PC-9 (cell line): ENCODE measurements at regions not wholly inside any gene's neighbourhood (a gene's known extent, or its start where the extent isn't known, plus 50 kb on each side); places are given as distances from the start of the nearest gene placed in this dataset.

Experiments
- BruUV-seq: library from RNA; stranded (reverse); fragments of 400-500 nt; replicated peaks from 2 replicates; lab custom pipeline; 2021; lab: Mats Ljungman, UMichigan
- CTCF ChIA-PET: fragments of 300-600 bp; sonication (Branson Sonifier 250); formaldehyde crosslinking; loops from one replicate; lab custom pipeline; 2022; ENCODE audit warnings: antibody characterized with exemption; lab: Charles Lee
- POLR2A ChIA-PET: fragments of 300-600 bp; sonication (Branson Sonifier 250); formaldehyde crosslinking; loops from one replicate; lab custom pipeline; 2022; ENCODE audit warnings: antibody characterized with exemption; ENCODE audit not compliant: unreplicated experiment; lab: Charles Lee
- DNase-seq, 2 experiments: peaks; one replicate each; pipeline versions ENCODE4 v3.0.0 to v3.0.0-alpha.2; 2015 to 2022; ENCODE audit warnings: mixed read lengths in 1 of 2
- H2AFZ ChIP-seq: fragments of 200-600 bp; sonication (generic); 2 replicates; pipeline ENCODE4 v1.8.1; 2017; ENCODE audit warnings: antibody characterized with exemption
- H3F3A ChIP-seq: fragments of 200-600 bp; sonication (generic); 2 replicates; pipeline ENCODE4 v1.8.1; 2017; ENCODE audit warnings: antibody characterized with exemption, mild to moderate bottlenecking, low read depth; ENCODE audit not compliant: insufficient read depth
- H3K27ac ChIP-seq: fragments of 200-600 bp; sonication (generic); 2 replicates; pipeline ENCODE4 v1.6.1; 2016; ENCODE audit warnings: mixed run types
- H3K27me3 ChIP-seq: fragments of 200-600 bp; sonication (generic); 2 replicates; pipeline ENCODE4 v1.6.1; 2016; ENCODE audit warnings: low read depth, mixed run types; ENCODE audit not compliant: insufficient read depth
- H3K36me3 ChIP-seq: fragments of 200-600 bp; sonication (generic); 2 replicates; pipeline ENCODE4 v1.6.1; 2016; ENCODE audit warnings: low read depth, mixed run types
- H3K4me1 ChIP-seq: fragments of 200-600 bp; sonication (generic); replicated peaks from 2 replicates; pipeline ENCODE4 v1.6.1; 2016; ENCODE audit warnings: mixed run types; ENCODE audit not compliant: insufficient read depth
- H3K4me2 ChIP-seq: fragments of 200-600 bp; sonication (generic); 2 replicates; pipeline ENCODE4 v1.6.1; 2017; ENCODE audit warnings: mixed run types
- H3K4me3 ChIP-seq: fragments of 200-600 bp; sonication (generic); 2 replicates; pipeline ENCODE4 v1.6.1; 2016; ENCODE audit warnings: mixed run types
- H3K79me2 ChIP-seq: fragments of 200-600 bp; sonication (generic); 2 replicates; pipeline ENCODE4 v1.6.1; 2017; ENCODE audit warnings: low read depth, mixed run types
- H3K9me2 ChIP-seq: fragments of 200-600 bp; sonication (generic); 2 replicates; pipeline ENCODE4 v1.8.1; 2017; ENCODE audit warnings: mild to moderate bottlenecking; ENCODE audit not compliant: insufficient read depth
- H3K9me3 ChIP-seq: fragments of 200-600 bp; sonication (generic); 2 replicates; pipeline ENCODE4 v1.8.1; 2016; ENCODE audit warnings: low read depth; ENCODE audit not compliant: insufficient read depth
- H4K20me1 ChIP-seq: fragments of 200-600 bp; sonication (generic); 2 replicates; pipeline ENCODE4 v1.8.1; 2017; ENCODE audit not compliant: insufficient read depth
- EZH2 ChIP-seq: fragments of 200-600 bp; sonication (generic); IDR thresholded peaks from 2 replicates; pipeline ENCODE4 v1.8.0; 2017; ENCODE audit warnings: antibody characterized with exemption, low read depth
- intact Hi-C: fragments of 100-400 bp; cut with micrococcal nuclease; formaldehyde crosslinking; loops from one replicate; pipeline ENCODE4 v1.10.0; 2022; ENCODE audit not compliant: unreplicated experiment
- TF ChIP-seq, protein P1 (sequence below): fragments of 200-600 bp; sonication (generic); conservative IDR thresholded peaks from 2 replicates; pipeline ENCODE4 v1.6.1; 2017; ENCODE audit warnings: mixed run types, antibody characterized with exemption, mild to moderate bottlenecking, moderate library complexity

DNA sequence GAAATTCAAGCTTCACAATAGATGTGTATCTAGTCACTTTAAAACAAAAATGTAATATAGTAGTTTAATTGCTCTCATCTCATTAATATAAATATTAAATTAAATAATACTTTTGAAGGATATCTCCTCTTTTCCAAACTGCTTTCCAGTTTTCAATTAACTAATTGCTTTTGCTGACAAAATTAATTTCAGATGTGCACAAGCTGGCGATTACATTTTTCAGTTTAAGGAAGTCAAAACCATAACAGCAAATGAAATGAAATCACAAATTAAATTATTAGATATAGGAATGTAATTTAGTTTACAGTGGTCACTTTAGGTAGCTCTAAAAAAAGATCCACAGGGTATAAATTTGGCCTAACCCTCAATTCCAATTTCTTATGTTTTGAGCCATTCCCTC, 362.1 kb downstream of the SLC6A15 start:
- no TSS peak for BruUV-seq
- intact Hi-C loops, result loop anchor here (5.0 kb wide), 1 partner anchor 47 kb away; no protein-coding TSS in a partner anchor
- Histone ChIP-seq H3K4me3 (no peak overlapping the region), H3K27me3 (no peaks in the 10 kb centered on the region), H3K4me2 (no peak overlapping the region), H3K9me3 (no peaks in the 10 kb centered on the region), H3K9me2 (no peaks in the 10 kb centered on the region), H4K20me1 (no peaks in the 10 kb centered on the region), H3K4me1 (no peaks in the 10 kb centered on the region), H3K79me2 (no peaks in the 10 kb centered on the region), H3K27ac (no peak overlapping the region), H3F3A (no peaks in the 10 kb centered on the region), H3K36me3 (no peaks in the 10 kb centered on the region), H2AFZ (no peak overlapping the region)
- no peak for DNase-seq
- CTCF ChIA-PET, result no interaction called here
- TF ChIP-seq EZH2, result no peak
- TF ChIP-seq, protein P1, sequence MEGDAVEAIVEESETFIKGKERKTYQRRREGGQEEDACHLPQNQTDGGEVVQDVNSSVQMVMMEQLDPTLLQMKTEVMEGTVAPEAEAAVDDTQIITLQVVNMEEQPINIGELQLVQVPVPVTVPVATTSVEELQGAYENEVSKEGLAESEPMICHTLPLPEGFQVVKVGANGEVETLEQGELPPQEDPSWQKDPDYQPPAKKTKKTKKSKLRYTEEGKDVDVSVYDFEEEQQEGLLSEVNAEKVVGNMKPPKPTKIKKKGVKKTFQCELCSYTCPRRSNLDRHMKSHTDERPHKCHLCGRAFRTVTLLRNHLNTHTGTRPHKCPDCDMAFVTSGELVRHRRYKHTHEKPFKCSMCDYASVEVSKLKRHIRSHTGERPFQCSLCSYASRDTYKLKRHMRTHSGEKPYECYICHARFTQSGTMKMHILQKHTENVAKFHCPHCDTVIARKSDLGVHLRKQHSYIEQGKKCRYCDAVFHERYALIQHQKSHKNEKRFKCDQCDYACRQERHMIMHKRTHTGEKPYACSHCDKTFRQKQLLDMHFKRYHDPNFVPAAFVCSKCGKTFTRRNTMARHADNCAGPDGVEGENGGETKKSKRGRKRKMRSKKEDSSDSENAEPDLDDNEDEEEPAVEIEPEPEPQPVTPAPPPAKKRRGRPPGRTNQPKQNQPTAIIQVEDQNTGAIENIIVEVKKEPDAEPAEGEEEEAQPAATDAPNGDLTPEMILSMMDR, result no peak
- POLR2A ChIA-PET, result no interaction called here

DNA sequence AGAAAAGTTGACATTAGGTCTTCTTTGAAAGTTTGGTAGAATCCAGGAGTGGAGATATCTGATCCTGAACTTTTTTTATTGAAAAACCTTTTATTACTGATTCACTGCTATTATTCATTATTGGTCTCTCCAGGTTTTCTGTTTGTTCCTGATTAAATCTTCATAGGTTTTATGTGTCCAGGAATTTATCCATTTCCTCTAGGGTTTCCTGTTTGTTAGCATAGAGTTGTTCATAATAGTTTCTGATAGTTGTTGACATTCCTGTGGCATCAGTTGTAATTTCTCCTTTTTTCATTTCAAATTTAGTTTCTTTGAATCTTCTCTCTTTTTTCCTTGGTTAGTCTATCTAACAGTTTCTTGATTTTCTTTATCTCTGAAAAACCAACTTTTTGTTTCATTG, 370.3 kb downstream of the SLC6A15 start:
- Histone ChIP-seq H3K27ac (no peak overlapping the region), H3K36me3 (no peaks in the 10 kb centered on the region), H3K4me1 (no peaks in the 10 kb centered on the region), H3K79me2 (no peaks in the 10 kb centered on the region), H3K9me3 (no peaks in the 10 kb centered on the region), H4K20me1 (no peaks in the 10 kb centered on the region), H3K4me3 (no peak overlapping the region), H3K9me2 (0 out of 2 replicates have a peak, but pooled peaks cover 4% of the 10 kb centered on the region), H3K27me3 (no peaks in the 10 kb centered on the region), H3K4me2 (no peak overlapping the region), H3F3A (no peaks in the 10 kb centered on the region), H2AFZ (no peak overlapping the region)
- no peak for DNase-seq
- intact Hi-C loops, result no loop called here
- TF ChIP-seq, protein P1, result no peak
- TF ChIP-seq EZH2, result no peak
- CTCF ChIA-PET, result no interaction called here
- POLR2A ChIA-PET, result no interaction called here
- no TSS peak for BruUV-seq

DNA sequence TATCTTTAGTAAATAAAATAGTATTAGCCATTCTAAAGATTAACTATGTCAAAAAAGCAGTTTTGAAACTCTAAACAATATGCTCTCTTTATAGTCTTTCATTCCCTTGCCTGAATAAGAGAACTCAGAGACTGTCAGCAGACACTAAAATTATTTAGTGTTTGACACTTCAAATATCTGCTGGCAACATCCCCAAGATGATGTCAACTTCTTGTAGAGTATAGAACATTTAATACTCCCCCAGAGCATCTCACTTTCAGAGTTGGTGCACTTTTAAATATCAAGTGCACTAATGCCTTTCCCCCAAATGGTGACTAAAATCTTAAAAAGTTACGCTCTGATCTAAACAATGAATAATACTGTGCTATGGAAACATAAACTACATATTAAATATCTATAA, 374.9 kb downstream of the SLC6A15 start:
- Histone ChIP-seq H3K9me2 (no peaks in the 10 kb centered on the region), H3K27me3 (no peaks in the 10 kb centered on the region), H4K20me1 (no peaks in the 10 kb centered on the region), H3K27ac (no peak overlapping the region), H3K79me2 (no peaks in the 10 kb centered on the region), H3K9me3 (no peaks in the 10 kb centered on the region), H3K4me1 (no peaks in the 10 kb centered on the region), H3F3A (no peaks in the 10 kb centered on the region), H3K36me3 (no peaks in the 10 kb centered on the region), H3K4me2 (no peak overlapping the region), H3K4me3 (no peak overlapping the region), H2AFZ (no peak overlapping the region)
- DNase-seq, result no peak
- intact Hi-C loops, result no loop called here
- TF ChIP-seq EZH2, result no peak
- TF ChIP-seq, protein P1, result no peak
- BruUV-seq, result no TSS peak
- CTCF ChIA-PET, result no interaction called here
- POLR2A ChIA-PET, result no interaction called here
